Activated CD4-positive, alpha-beta T cell treated with anti-CD3 and anti-CD28 coated beads for 1 hour (primary cell): ENCODE measurements at regions not wholly inside any gene's neighbourhood (a gene's known extent, or its start where the extent isn't known, plus 50 kb on each side); places are given as distances from the start of the nearest gene placed in this dataset.
"Not testable (repeated sequence)": the region's sequence is repeated elsewhere in the genome, so short reads cannot be mapped to it uniquely, and the experiment has no call there.

Experiments
- DNase-seq: peaks from one replicate; pipeline ENCODE4 v3.0.0-alpha.2; 2020

- DNase-seq: no peak
Measured at GRCh38 chr5:82886911-82887310, 190.3 kb downstream of the TMEM167A start.

DNA sequence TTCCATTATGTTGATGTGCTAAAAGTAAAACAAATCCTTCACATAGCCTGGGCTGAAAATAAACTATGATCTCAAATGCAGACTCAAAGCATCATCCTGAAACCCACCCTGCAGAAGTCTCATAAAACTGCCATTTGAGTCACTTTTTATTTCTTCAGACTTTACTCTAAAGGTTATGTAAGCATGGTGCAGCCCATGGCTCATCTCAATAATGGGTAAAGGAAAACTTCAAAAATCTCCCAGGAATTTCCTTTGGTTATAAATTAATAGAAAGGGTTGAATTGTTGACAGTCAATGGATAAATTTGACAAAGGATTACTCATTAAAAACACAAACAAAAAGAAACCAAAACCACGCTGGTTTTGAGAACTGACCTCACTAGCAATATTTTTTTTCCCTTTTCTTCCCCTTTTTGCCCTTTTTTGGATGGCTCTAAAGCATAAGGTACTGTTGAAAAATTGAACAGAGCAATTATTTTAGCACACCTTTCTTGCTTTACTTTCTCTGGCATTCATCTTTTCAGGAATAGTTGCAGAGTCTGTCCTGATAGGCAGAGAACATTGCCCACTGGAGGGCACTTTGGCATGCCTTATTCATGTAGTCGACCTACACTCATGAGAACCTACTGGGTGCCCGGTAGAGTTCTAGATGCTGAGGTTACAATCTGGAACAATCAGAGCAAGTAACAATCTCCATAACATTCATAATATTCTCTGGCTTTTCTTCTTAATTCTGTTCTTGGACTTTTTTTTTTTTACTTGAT, 191.4 kb downstream of the TMEM167A start:
- no peak for DNase-seq

DNA sequence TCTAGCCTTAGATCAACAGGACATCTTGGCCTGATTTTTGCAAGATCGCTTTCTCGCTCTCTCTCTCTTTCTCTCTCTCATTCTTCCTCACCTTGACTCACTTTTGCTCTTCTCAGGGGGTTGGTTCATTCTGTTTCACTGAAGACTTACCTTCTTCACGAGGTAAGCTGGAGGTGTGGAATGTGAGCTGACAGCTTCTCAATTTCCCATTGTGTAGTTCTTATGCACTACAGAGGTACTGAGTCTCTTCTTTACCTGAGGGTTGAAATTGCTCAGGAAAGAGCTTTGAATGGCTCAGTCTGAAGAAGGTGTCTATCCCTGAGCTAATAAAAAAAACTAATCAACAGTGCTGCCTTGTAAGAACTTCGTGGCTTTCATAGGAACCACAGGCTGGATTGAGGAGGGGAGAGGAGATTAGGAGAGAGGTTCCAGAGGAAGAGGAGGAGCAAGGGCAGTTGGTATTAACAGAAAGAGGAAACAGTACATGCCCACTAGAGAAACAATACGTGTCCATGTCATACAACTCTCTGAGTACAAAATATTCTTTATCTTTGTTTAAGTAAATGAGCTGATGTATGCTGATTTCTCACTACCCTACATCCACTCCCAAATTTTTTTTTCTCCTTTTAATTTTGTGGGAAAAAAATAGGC, 192.2 kb downstream of the TMEM167A start:
- no peak for DNase-seq

GRCh38 chr5:82882316-82882715, 194.9 kb downstream of the TMEM167A start:
- DNase-seq: no peak

DNA sequence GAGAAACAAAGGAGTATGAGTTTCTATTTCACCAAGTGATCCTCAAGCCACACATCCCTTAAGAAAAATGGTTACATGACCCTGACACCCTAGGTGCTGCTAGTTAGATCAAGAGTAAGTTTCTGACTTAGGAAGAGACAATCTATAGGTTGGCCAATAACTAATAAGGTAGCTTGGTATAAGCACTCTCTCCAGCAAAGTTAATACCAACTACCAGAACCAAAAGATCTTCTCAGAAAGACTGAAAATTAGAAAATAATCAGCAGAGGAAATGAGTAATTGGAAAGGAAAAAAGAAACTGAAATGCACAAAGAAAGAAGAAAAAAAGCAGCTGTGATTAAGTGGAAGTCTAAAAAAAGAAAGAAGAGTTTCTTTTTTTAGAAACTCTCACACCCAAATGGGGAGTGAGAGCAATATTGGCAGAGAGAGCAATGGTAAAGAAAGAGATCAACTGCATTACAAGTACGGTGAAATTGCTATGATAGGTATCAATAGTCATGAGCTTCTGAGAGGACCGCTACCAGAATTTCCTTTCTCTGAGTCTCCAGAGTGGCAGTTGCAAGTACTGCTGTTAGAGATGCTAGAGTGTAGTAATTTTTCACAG, 195.5 kb downstream of the TMEM167A start:
- no peak for DNase-seq

GRCh38 chr5:82879089-82879488, 198.1 kb downstream of the TMEM167A start:
- DNase-seq: no peak

- DNase-seq: no peak
Measured at GRCh38 chr5:82873452-82873851, 203.7 kb downstream of the TMEM167A start.

GRCh38 chr5:82872321-82873288, 204.6 kb downstream of the TMEM167A start:
- DNase-seq: not testable (repeated sequence)

GRCh38 chr5:82865625-82866024, 211.6 kb downstream of the TMEM167A start:
- no peak for DNase-seq

DNA sequence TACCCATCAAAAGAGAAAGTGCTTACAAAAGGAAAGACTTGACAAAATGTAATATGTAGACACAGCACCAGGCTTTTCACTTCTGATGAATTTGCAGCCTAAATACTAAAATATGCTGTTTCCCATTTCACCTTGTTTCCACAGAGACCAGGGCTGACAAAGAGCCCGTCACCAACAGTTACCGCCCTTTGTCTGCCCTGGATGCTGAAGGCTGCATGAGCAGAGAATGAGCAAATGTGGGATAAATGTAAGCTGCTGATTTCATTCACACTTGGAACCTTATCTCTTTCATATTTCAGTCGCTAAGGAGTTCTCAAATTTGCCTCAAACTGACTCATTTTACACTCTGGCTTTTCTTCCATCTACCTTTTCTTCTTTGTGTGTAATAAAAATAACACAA, 213.9 kb downstream of the TMEM167A start:
- no peak for DNase-seq

DNA sequence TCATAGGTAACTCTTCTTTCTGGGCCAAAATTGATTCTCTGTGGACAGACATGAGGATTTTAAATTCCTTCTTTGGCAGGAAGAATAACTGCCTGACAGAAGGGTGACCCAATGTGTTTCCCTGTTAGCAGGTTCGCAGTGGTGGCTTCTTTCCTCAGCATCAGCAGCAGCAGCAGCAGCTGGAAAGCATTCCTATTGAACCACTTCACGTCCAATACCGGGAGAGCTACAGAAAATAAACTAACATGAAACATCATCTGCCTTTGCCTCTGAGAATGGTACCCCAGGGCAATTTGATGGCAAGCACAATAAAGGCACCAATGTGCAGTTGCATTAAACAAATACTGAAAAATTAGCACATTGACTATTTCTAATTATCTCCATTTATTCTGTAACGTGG, 214.5 kb downstream of the TMEM167A start:
- DNase-seq: no peak

DNA sequence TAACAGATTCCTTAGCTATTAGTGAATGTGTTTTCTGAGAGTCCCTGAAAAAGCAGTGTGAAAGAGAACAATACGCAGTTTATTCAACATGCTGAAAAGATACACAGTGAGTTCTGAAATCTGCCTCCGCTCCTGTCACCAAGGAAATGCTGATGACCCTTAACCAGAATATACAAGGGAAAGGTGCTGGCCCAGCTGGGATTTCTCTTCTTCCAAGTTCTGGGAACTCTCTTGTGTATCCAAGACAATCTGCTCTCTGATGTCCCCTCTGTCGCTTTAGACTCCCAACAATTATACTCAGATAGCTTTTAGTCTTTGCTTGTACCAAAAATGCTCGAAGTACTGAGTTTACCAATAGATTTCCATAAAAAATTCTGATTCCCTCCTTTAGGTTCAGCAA, 214.9 kb downstream of the TMEM167A start:
- no peak for DNase-seq

DNA sequence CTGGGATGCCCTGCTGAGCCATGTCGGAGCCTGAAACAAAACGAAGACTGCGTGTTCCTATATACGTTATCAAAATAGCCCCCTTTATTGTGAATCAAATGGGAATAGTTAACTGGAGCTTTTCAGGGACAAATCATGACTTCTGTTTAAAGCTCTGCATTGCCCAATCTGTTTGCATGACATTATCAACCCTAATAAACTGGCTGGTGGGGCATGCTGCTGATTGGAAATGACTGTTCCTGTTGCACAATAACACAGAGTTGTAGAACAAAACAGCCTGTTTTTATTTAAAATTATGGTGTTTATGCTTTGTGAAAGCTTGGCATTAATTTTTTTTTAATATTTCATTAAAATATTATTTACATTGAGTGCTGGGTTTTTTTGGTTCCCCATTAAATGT, 215.5 kb downstream of the TMEM167A start:
- DNase-seq: no peak

DNA sequence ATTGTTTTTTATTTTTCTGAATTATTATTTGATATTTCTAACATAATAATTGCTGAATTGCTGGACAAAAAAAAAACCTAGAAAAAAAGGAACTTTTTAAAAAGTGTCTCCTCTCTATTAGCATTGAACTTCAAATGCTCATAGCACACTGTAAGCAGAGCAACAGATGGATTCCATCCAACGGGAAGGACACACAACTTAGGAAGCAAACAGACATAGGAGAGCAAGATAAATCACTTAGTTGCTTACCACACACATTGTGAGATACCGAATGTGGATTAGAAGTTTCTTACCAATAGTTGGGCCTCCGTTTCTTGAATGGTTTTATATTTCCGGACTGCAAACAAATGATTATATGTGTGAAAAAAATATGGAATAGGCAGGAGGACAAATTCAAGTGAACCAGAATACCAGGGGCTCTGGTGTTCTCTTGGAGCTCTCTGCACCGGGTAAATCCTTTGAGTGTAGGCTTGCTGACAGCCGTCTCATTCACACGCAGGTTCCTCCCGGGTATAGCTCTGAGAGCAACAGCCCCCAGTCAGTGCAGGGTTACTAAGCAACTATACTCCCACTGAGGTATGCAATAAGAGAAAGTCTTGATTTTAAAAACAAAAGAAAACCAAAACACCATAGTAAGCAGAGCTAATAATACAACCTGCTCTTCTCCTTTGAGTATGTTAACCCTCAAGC, 217.6 kb downstream of the TMEM167A start:
- DNase-seq: no peak

- no peak for DNase-seq
Measured at GRCh38 chr5:82858151-82859025, 218.8 kb downstream of the TMEM167A start.

DNA sequence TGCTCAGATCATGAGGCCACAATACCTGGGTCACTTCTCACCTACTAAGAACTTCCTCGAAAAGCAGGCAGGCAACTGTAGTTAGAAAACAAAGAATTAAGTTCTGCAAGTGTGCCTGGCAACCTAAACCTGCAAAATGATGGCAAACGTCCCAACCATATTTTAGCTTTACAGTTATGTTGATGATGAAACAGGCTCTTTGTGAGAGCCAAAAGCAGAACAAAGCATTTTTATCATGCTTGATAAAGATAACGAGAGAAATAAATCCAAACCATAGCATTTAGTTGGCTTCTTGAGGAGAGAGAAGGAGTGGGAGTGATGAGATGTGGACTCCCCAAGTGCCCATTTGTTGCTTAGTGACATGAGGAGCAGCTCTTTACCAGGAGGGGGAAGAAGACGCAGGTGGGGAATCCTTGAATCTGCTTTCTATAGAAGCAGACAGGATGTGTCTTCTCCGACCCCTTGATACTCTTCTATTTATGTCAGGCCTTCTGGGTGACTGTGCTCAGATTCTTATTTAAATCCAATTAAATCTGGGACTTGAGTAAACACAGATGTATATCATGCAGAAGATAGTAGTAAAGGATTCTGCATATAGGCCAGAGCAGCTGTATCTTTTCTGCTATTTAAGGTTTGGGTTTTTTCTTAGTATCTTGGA, 221.2 kb downstream of the TMEM167A start:
- no peak for DNase-seq

DNA sequence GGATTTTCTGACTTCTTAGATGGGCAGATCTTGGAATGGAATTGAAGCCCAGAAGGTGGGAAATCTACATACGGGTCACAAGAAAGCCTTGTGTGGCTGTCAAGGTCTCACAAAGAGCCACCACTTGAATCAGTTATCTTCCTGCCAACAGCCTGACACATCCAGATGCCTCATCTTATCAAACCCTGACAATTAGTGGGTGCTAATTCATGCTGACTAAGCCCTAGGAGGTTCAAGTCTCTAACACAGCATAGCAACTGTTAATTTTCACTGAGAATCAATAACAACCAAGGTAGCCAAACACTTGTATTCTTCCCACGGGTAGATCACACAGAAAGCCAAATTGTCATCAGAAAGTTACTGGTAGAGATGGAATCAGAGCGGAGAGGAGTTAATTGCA, 222.2 kb downstream of the TMEM167A start:
- DNase-seq: no peak

- no peak for DNase-seq
Measured at GRCh38 chr5:82851471-82851870, 225.7 kb downstream of the TMEM167A start.

GRCh38 chr5:82850393-82850792, 226.8 kb downstream of the TMEM167A start:
- no peak for DNase-seq

DNA sequence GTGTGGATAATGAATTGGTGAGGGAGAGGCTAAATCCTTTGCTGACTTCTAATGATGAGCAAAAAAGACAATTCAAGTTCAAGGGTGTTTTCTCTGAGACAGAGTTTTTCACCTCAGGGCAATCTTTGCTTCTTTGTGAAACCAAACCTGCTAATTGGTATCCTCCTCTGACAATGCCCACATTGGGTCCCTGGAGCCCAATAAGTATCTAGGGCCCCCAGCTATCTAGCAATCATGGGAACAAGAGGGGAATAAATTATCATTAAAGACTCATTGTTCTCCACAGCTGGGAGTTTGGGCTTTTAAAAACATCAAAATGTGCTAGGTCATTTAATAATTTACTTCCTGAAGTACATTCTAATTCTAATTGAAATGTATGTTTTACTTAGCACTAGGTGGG, 227.3 kb downstream of the TMEM167A start:
- DNase-seq: no peak

DNA sequence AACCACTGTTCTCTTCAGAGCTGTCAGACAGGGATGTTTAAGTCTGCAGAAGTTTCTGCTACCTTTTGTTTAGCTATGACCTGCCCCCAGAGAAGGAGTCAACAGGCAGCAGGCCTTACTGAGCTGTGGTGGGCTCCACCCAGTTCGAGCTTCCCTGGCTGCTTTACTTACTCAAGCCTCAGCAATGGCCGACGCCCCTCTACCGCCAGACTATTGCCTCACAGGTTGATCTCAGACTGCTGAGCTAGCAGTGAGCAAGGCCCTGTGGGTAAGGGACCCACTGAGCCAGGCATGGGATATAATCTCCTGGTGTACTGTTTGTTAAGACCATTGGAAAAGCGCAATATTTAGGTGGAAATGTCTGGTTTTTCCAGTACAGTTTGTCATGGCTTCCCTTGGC, 229.6 kb downstream of the TMEM167A start:
- no peak for DNase-seq
